K562 (cell line): ENCODE measurements at regions not wholly inside any gene's neighbourhood (a gene's known extent, or its start where the extent isn't known, plus 50 kb on each side); places are given as distances from the start of the nearest gene placed in this dataset.

Experiments
- ATAC-seq: fragments of 200-7000 bp; cut with Tn5 transposase; 3 replicates; pipeline ENCODE4 v1.9.1; 2020; ENCODE audit warnings: moderate library complexity
- BruUV-seq: library from RNA; stranded (reverse); fragments of 400-500 nt; replicated peaks from 2 replicates; lab custom pipeline; 2021; lab: Mats Ljungman, UMichigan
- CTCF ChIA-PET: fragments of 300-600 bp; formaldehyde crosslinking; extraction: SDS; loops from one replicate; lab custom pipeline; 2021; ENCODE audit warnings: low intra/inter-chr PET ratio; lab: Yijun Ruan, JAX
- POLR2A ChIA-PET: fragments of 300-600, 350-650 bp; sonication (Branson Sonifier 250); formaldehyde crosslinking; extraction: SDS; loops from one replicate; lab custom pipeline; 2021; ENCODE audit warnings: antibody characterized with exemption, inconsistent platforms; lab: Yijun Ruan, JAX
- DNase-seq, 4 experiments: peaks; one replicate each; pipeline versions ENCODE4 v3.0.0 to v3.0.0-alpha.2; 2011 to 2018; ENCODE audit warnings: low spot score in 3 of 4, mixed read lengths in 3 of 4; ENCODE audit errors: extremely low read depth in 1 of 4
- FAIRE-seq: peaks from 2 replicates; lab custom pipeline; 2011; peaks lifted over from hg19 to GRCh38; lab: Jason Lieb, UNC
- H2AFZ ChIP-seq: 2 replicates; pipeline ENCODE4 v1.6.0; 2011; ENCODE audit warnings: low read depth, low read length, control low read depth, inconsistent platforms
- H3K27ac ChIP-seq: fragments of 200-600 bp; 3 replicates; pipeline ENCODE4 v1.8.0; 2011; ENCODE audit warnings: low read depth, mild to moderate bottlenecking, control low read depth, inconsistent platforms, low read length, moderate library complexity, mixed read lengths; ENCODE audit errors: extremely low read depth
- H3K27me3 ChIP-seq, 2 experiments: fragments of 300-600 bp in 1 of 2; 2 replicates in 1 of 2; 3 replicates in 1 of 2; pipeline versions ENCODE4 v1.6.0 to v1.8.0; 2011; ENCODE audit warnings: inconsistent platforms in 2 of 2, low read length in 2 of 2, mild to moderate bottlenecking in 1 of 2, mixed read lengths in 1 of 2, moderate library complexity in 1 of 2; ENCODE audit not compliant: control insufficient read depth in 2 of 2, insufficient read depth in 2 of 2
- H3K36me3 ChIP-seq: fragments of 300-600 bp; 3 replicates; pipeline ENCODE4 v1.8.0; 2011; ENCODE audit warnings: mild to moderate bottlenecking, low read length, inconsistent platforms; ENCODE audit not compliant: control insufficient read depth, insufficient read depth
- H3K4me1 ChIP-seq, 2 experiments: fragments of 200-600 bp in 1 of 2; replicated peaks in 1 of 2; 2 replicates in 1 of 2; 3 replicates in 1 of 2; pipeline versions ENCODE4 v1.5.1 to v1.8.0; 2011; ENCODE audit warnings: inconsistent platforms in 2 of 2, low read length in 2 of 2, mild to moderate bottlenecking in 1 of 2, mixed read lengths in 1 of 2, moderate library complexity in 1 of 2; ENCODE audit not compliant: control insufficient read depth in 2 of 2, insufficient read depth in 2 of 2
- H3K4me2 ChIP-seq: 2 replicates; pipeline ENCODE4 v1.6.1; 2011; ENCODE audit warnings: low read length, control low read depth, inconsistent platforms, mixed read lengths; ENCODE audit not compliant: insufficient read depth
- H3K4me3 ChIP-seq: fragments of 200-600 bp; sonication (generic), shearing (Covaris generic); 2 replicates; pipeline ENCODE4 v1.5.1; 2016; ENCODE audit warnings: control low read depth, inconsistent platforms
- H3K79me2 ChIP-seq: fragments of 200-600 bp; 3 replicates; pipeline ENCODE4 v1.8.0; 2011; ENCODE audit warnings: low read length, inconsistent platforms; ENCODE audit not compliant: control insufficient read depth, insufficient read depth
- H3K9ac ChIP-seq, 2 experiments: 2 replicates each; pipeline versions ENCODE4 v1.6.0 to v1.6.1; 2011; ENCODE audit warnings: low read depth in 2 of 2, low read length in 2 of 2, control low read depth in 1 of 2, inconsistent platforms in 1 of 2, mild to moderate bottlenecking in 1 of 2, mixed read lengths in 1 of 2; ENCODE audit not compliant: insufficient read depth in 1 of 2
- H3K9me1 ChIP-seq: one replicate; pipeline ENCODE4 v1.6.0; 2011; ENCODE audit warnings: inconsistent platforms, mild to moderate bottlenecking, low read length, moderate library complexity; ENCODE audit not compliant: control insufficient read depth, insufficient read depth
- H3K9me3 ChIP-seq: replicated peaks from 2 replicates; pipeline ENCODE4 v1.5.1; 2011; ENCODE audit warnings: low read depth, low read length, inconsistent platforms; ENCODE audit not compliant: control insufficient read depth, insufficient read depth
- H4K20me1 ChIP-seq: replicated peaks from 2 replicates; pipeline ENCODE4 v1.6.1; 2011; ENCODE audit warnings: low read length, inconsistent platforms, mixed read lengths; ENCODE audit not compliant: control insufficient read depth, insufficient read depth
- PHF21A ChIP-seq: fragments of 450-650 bp; IDR thresholded peaks from 2 replicates; pipeline ENCODE4 v1.6.1; 2017; ENCODE audit warnings: low read depth, borderline replicate concordance
- POLR2A ChIP-seq: fragments of 450-650 bp; conservative IDR thresholded peaks from 2 replicates; pipeline ENCODE4 v1.6.1; 2016
- RAD21 ChIP-seq, 2 experiments: fragments of 250-450 bp in 1 of 2; fragments of 450-650 bp in 1 of 2; sonication (Bioruptor Pico) in 1 of 2; formaldehyde crosslinking in 1 of 2; IDR thresholded peaks in 1 of 2; conservative IDR thresholded peaks in 1 of 2; 2 replicates each; pipeline versions ENCODE4 v1.4.0 to v1.8.0; 2020 to 2022; ENCODE audit warnings: mild to moderate bottlenecking in 2 of 2, moderate library complexity in 1 of 2
- TSHZ1 ChIP-seq: fragments of 250-450 bp; sonication (Bioruptor Pico); IDR thresholded peaks from 2 replicates; pipeline ENCODE4 v1.4.0; 2020; ENCODE audit warnings: mild to moderate bottlenecking, moderate library complexity
- ZNF121 ChIP-seq: sonication (generic); formaldehyde crosslinking; conservative IDR thresholded peaks from 2 replicates; pipeline ENCODE4 v1.8.0; 2022; ENCODE audit warnings: missing genetic modification reagents
- ZNF263 ChIP-seq: sonication (generic); formaldehyde crosslinking; IDR thresholded peaks from 2 replicates; pipeline ENCODE4 v1.8.0; 2022; ENCODE audit warnings: mild to moderate bottlenecking, missing genetic modification reagents, borderline replicate concordance
- WGBS: fragments of 100-300 bp; shearing (Covaris generic); methylation state at CpG from one replicate; pipeline ENCODE4 v1.1.6; 2016; ENCODE audit warnings: low coverage, mixed read lengths; ENCODE audit not compliant: insufficient coverage; ENCODE audit errors: missing lambda C conversion rate; 5-methylcytosine and 5-hydroxymethylcytosine counted together
- in situ Hi-C: fragments of 300-500 bp; cut with MboI; formaldehyde crosslinking; loops from 4 replicates; pipeline ENCODE4 v1.15.0; 2018; ENCODE audit warnings: inconsistent platforms, mixed read lengths
- intact Hi-C: fragments of 100-400 bp; cut with micrococcal nuclease; formaldehyde crosslinking; loops from 2 replicates; pipeline ENCODE4 v1.14.2; 2022

- TF ChIP-seq ZNF263 (CRISPR knock-in tag) (no peak), PHF21A (no peak), RAD21 (CRISPR knock-in tag; conservative IDR thresholded peaks at IDR 0.05 in 1 of 2, IDR thresholded peaks at IDR 0.05 in 1 of 2) (no peak), ZNF121 (CRISPR knock-in tag) (no peak), POLR2A (no peak), TSHZ1 (CRISPR knock-in tag) (no peak)
- intact Hi-C loops (no loop called here), in situ Hi-C loops (no loop called here)
- POLR2A ChIA-PET, result no interaction called here
- no peak overlapping the region for H3K9ac ChIP-seq
- FAIRE-seq (no peak), DNase-seq (no peak), ATAC-seq (no peak)
- no peaks in the 10 kb centered on the region for H4K20me1 ChIP-seq
- H3K4me1 ChIP-seq, result no peaks in the 10 kb centered on the region
- CTCF ChIA-PET, result no interaction called here
- no peaks in the 10 kb centered on the region for H3K9me3 ChIP-seq
- 0% methylated on average over 1 of the region's 2 CpGs for WGBS
- H3K27ac ChIP-seq, result no peak overlapping the region
- no TSS peak for BruUV-seq
- no peaks in the 10 kb centered on the region for H3K27me3 ChIP-seq
- no peak overlapping the region for H2AFZ ChIP-seq
- no peaks in the 10 kb centered on the region for H3K36me3 ChIP-seq
- H3K9me1 ChIP-seq, result no peaks in the 10 kb centered on the region
- no peak overlapping the region for H3K4me3 ChIP-seq
- H3K79me2 ChIP-seq, result no peaks in the 10 kb centered on the region
- H3K4me2 ChIP-seq, result no peak overlapping the region
Measured at GRCh38 chr4:160038615-160039014, 935.7 kb downstream of the RAPGEF2 start.
